ENCODE measurements at regions not wholly inside any gene's neighbourhood (a gene's known extent, or its start where the extent isn't known, plus 50 kb on each side); places are given as distances from the start of the nearest gene placed in this dataset.
A peak's percentile ranks its signal among the peaks of the same experiment; 100 is the strongest.

DNA sequence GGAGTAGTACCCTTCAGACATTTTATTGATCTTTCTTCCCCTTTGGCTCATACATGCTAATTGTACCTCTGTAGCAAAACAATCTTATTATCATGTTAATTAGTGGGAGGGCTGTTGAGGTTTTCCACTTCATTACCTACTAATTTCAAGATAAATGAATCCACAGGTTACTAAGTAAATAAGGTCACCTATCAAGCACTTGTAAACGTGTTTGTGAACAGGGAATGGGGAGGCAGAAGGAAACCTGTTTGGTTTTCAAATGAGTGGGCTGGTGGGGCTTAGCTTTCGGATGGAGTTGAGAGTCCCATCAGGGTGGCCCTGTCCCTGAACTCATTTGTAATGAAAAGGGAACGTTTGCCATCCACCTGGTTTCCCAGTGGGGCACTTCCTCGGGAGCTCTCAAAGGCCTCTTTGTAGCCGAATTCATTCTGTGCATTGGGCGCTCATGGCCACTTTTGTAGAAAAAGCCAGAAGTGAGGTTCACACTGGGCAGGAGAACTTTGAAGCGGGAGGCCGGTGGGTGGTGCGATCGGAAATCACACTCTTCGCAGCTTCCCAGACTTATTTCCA lies 419.8 kb upstream of the NR2F2 start:
- DNase-seq = peak; percentile 37

GRCh38 chr15:95911570-95912279 lies 418.8 kb upstream of the NR2F2 start:
- DNase-seq = no peak

- no peak for DNase-seq
These were observed 418.2 kb upstream of the NR2F2 start for GRCh38 chr15:95912280-95912625.

DNA sequence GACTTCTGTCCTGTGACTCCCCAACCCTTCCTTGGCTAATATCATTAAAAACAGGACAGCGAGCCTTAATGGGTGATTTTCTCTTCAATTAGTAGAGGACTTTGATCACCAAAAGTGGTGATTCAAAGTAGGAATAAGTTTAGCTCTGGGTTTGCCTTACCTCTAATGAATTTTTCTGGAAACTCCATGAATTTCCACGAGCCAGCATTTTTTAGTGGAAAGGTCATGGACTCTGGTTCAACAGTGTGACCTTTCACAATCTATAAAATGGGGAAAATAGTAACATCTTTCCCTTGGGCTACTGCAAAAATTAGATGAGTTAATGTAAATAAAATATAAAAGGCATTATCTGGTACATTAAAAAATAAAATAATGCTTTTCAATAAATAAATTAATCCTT lies 417.8 kb upstream of the NR2F2 start:
- no peak for DNase-seq

GRCh38 chr15:95916568-95916967 lies 413.9 kb upstream of the NR2F2 start:
- DNase-seq = no peak

- DNase-seq = no peak
These were observed 412.0 kb upstream of the NR2F2 start for GRCh38 chr15:95918525-95918924.

- DNase-seq = no peak
These were observed 411.0 kb upstream of the NR2F2 start for GRCh38 chr15:95919460-95919859.

- no peak for DNase-seq
These were observed 409.1 kb upstream of the NR2F2 start for GRCh38 chr15:95921404-95921803.

DNA sequence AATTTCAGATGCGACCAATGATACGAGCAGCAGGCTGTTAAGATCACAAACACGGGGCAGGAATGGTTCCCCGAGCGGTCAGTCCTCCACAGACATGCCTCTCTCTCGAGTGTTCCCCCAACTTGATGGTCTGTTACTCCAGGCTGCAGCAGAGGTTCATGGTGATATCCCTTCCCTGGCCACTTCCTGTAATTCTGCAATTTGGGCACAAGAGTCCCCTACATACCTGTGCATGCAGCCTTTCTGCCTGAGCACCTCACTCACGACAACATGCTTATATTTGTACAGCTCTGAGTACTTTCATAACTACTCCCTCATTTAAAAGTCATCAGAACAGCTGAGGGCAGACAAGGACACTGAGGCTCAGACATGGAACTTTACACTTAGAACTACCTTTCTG lies 408.1 kb upstream of the NR2F2 start:
- DNase-seq = no peak

- DNase-seq = no peak
These were observed 406.7 kb upstream of the NR2F2 start for GRCh38 chr15:95923792-95924191.

GRCh38 chr15:95928822-95929221 lies 401.7 kb upstream of the NR2F2 start:
- DNase-seq = no peak

GRCh38 chr15:95929232-95929846 lies 401.2 kb upstream of the NR2F2 start:
- DNase-seq = peak; percentile 46

DNA sequence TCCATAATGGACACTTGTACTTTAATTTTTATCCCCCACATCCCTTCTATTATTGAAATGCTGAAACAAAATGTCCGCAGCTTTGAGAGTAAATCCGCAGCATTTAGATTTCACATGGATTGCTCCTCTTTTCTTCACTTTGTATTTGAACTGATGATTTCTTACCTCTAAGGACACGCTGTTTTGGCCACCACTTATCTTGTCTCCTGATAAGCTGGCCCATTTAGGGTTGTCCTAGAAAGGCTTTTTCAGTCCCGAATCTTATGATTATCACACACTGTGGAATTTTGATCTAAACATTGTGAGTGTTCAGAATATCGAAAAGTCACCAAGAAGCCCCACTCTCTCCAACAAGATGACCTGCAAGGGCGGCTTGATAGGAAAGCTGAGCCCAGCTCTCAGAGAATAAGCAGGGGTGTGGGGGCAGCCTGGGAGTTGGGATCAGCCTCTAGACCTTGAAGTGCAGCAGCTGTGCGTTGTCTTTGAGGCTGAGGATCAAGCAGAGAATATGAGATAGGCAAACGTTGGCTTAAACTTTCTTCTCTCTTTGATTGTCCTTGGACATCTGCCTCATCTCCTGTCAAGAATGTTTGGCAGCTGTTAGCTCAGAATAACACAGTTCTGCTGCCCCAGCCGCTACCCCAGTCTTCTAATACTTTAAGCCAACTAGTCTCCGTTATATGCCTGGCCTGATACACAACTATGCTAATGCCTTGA lies 399.7 kb upstream of the NR2F2 start:
- no peak for DNase-seq

DNA sequence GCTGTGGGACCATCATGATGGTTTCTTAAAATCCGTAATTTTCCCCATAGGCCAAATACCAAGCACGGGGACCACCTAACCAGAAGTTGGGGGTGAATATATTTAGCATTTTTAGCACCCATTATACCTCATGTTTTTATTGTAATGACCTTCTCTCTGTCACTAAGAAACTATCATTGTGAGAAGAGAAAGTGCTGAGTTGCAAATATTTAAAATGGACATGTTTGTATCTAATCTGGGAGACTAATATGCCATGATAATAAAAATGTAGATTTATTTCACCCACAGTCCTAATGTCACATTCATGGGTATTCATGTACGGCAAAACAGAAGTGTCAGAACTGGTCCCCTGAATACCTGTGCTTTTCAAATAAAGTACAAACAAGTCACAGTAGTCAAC lies 398.9 kb upstream of the NR2F2 start:
- no peak for DNase-seq

GRCh38 chr15:95932141-95932540 lies 398.4 kb upstream of the NR2F2 start:
- no peak for DNase-seq

DNA sequence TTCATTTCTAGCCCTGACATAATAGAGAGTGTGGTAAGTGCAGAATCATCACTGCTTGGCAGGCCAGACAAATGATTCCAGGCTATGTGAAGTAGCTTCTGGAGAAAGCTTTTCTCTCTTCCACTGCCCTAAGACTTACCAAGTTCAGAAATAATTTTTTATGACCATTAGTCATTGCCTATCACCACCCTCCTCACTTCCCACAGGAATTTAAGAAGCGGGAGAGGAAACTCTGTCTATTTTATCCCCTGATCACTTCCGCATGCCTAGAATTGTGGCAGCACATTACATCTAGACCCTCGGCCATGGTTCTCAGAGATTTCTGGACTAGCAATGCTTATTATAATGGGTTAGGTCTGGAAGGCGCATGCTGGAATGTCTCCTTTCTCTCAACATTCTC lies 397.8 kb upstream of the NR2F2 start:
- no peak for DNase-seq

- no peak for DNase-seq
These were observed 394.6 kb upstream of the NR2F2 start for GRCh38 chr15:95935852-95936251.

DNA sequence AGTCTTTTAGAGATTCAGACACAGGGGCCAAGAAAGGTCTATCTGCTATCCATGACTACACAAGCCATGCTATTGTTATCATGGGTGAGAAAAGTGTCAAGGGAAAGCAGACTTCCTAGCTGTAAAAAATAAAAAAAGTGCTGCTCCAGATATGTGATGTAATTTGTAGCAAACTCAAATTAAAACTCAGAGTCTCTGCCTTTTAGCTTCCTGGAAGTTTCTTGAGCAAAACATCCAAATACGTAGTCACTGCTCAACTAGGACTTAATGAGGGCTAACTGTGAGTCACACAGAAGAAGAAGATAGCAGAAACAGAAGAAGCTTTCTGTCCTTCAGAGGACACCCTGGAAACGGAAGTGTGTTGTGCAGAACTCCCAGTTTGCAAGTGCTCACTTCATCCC lies 393.4 kb upstream of the NR2F2 start:
- no peak for DNase-seq

DNA sequence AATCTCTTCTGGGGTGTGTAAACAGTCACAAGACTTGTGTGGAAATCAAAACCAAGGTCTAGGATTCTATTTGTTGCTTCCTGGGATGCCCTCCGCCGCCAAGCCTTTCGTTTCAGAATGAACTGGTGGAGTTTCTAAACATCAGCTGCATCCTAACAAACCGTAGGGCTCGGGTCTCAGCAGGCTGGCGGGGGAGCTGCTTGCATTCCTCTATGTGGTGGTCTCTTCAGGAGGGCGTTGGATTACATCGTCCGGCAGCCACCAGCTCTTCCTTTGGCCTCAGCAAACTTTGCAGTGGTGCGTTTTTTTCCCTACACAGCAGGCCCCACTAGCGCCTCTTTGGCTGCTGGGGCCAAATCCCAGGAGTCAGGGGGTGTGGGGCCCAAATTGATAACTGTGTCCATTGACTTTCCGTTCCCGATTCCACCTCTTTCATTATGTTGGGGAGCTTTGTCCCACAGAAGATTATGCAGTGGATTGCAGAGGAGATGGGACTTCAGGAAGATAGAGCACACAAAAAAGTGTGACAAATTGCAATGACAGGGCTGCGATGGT lies 390.0 kb upstream of the NR2F2 start:
- DNase-seq = no peak

DNA sequence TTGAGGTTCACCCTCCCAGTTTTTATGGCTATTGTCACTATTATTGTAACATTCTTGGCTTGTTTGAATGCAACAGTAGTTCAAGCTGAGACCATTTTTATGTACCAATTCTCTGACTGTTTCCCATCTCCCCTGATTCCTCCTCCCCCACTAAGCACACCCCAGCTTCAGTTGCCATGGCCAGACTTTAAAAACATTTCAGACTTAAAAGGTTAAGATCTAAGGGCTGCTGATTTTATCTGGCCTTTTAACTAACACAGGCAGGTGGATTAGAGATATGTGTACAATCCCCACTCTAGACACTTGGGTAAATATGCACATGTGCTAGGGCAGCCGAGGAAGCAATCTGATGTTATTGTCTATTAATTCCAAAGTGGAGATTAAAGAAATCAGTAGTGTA lies 386.3 kb upstream of the NR2F2 start:
- DNase-seq = peak; percentile 38

- no peak for DNase-seq
These were observed 385.7 kb upstream of the NR2F2 start for GRCh38 chr15:95944661-95945255.

DNA sequence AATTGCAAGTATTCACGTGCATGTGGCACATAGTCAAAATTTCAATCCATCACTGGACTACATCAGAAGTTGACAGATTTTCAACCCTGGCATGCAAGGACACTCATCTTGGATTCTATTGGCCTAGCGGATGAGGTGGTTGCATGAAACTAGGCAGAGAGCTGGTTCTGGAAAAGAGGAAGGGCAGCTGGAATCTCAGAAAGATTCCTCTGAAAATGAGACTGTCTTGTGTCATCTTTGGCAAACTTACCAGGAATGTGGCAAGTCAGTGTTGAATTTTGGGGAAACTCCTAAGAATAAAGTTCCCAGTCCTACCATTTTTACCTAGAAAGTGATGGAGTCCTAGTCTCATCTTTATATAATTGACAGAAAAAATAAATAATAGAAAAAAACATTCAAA lies 384.3 kb upstream of the NR2F2 start:
- DNase-seq = no peak

GRCh38 chr15:95946926-95947325 lies 383.6 kb upstream of the NR2F2 start:
- DNase-seq = no peak

Data from NCI-H774 (cell line).